H1 (cell line): ENCODE measurements at regions not wholly inside any gene's neighbourhood (a gene's known extent, or its start where the extent isn't known, plus 50 kb on each side); places are given as distances from the start of the nearest gene placed in this dataset.

Experiments
- TF ChIP-seq, protein P1 (sequence below): fragments of 300-600 bp; sonication (generic); IDR thresholded peaks from 2 replicates; pipeline ENCODE4 v1.7.1; 2012; ENCODE audit warnings: low read length, moderate library complexity, mild to moderate bottlenecking, inconsistent platforms; ENCODE audit not compliant: insufficient replicate concordance

- TF ChIP-seq, protein P1, sequence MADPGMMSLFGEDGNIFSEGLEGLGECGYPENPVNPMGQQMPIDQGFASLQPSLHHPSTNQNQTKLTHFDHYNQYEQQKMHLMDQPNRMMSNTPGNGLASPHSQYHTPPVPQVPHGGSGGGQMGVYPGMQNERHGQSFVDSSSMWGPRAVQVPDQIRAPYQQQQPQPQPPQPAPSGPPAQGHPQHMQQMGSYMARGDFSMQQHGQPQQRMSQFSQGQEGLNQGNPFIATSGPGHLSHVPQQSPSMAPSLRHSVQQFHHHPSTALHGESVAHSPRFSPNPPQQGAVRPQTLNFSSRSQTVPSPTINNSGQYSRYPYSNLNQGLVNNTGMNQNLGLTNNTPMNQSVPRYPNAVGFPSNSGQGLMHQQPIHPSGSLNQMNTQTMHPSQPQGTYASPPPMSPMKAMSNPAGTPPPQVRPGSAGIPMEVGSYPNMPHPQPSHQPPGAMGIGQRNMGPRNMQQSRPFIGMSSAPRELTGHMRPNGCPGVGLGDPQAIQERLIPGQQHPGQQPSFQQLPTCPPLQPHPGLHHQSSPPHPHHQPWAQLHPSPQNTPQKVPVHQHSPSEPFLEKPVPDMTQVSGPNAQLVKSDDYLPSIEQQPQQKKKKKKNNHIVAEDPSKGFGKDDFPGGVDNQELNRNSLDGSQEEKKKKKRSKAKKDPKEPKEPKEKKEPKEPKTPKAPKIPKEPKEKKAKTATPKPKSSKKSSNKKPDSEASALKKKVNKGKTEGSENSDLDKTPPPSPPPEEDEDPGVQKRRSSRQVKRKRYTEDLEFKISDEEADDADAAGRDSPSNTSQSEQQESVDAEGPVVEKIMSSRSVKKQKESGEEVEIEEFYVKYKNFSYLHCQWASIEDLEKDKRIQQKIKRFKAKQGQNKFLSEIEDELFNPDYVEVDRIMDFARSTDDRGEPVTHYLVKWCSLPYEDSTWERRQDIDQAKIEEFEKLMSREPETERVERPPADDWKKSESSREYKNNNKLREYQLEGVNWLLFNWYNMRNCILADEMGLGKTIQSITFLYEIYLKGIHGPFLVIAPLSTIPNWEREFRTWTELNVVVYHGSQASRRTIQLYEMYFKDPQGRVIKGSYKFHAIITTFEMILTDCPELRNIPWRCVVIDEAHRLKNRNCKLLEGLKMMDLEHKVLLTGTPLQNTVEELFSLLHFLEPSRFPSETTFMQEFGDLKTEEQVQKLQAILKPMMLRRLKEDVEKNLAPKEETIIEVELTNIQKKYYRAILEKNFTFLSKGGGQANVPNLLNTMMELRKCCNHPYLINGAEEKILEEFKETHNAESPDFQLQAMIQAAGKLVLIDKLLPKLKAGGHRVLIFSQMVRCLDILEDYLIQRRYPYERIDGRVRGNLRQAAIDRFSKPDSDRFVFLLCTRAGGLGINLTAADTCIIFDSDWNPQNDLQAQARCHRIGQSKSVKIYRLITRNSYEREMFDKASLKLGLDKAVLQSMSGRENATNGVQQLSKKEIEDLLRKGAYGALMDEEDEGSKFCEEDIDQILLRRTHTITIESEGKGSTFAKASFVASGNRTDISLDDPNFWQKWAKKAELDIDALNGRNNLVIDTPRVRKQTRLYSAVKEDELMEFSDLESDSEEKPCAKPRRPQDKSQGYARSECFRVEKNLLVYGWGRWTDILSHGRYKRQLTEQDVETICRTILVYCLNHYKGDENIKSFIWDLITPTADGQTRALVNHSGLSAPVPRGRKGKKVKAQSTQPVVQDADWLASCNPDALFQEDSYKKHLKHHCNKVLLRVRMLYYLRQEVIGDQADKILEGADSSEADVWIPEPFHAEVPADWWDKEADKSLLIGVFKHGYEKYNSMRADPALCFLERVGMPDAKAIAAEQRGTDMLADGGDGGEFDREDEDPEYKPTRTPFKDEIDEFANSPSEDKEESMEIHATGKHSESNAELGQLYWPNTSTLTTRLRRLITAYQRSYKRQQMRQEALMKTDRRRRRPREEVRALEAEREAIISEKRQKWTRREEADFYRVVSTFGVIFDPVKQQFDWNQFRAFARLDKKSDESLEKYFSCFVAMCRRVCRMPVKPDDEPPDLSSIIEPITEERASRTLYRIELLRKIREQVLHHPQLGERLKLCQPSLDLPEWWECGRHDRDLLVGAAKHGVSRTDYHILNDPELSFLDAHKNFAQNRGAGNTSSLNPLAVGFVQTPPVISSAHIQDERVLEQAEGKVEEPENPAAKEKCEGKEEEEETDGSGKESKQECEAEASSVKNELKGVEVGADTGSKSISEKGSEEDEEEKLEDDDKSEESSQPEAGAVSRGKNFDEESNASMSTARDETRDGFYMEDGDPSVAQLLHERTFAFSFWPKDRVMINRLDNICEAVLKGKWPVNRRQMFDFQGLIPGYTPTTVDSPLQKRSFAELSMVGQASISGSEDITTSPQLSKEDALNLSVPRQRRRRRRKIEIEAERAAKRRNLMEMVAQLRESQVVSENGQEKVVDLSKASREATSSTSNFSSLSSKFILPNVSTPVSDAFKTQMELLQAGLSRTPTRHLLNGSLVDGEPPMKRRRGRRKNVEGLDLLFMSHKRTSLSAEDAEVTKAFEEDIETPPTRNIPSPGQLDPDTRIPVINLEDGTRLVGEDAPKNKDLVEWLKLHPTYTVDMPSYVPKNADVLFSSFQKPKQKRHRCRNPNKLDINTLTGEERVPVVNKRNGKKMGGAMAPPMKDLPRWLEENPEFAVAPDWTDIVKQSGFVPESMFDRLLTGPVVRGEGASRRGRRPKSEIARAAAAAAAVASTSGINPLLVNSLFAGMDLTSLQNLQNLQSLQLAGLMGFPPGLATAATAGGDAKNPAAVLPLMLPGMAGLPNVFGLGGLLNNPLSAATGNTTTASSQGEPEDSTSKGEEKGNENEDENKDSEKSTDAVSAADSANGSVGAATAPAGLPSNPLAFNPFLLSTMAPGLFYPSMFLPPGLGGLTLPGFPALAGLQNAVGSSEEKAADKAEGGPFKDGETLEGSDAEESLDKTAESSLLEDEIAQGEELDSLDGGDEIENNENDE, result no peak
These were observed 110.0 kb upstream of the C7orf33 start (continued) for GRCh38 chr7:148480479-148481146.
